ENCODE measurements at regions not wholly inside any gene's neighbourhood (a gene's known extent, or its start where the extent isn't known, plus 50 kb on each side); places are given as distances from the start of the nearest gene placed in this dataset.
"Not testable (repeated sequence)": the region's sequence is repeated elsewhere in the genome, so short reads cannot be mapped to it uniquely, and the experiment has no call there.

- DNase-seq (ENCODE audit: extremely low spot score, unreplicated experiment): no peak
- no peaks in the 10 kb centered on the region for H3K27me3 Mint-ChIP-seq (ENCODE audit: unreplicated experiment)
- H3K4me1 Mint-ChIP-seq (ENCODE audit: unreplicated experiment): no peaks in the 10 kb centered on the region
- peaks cover 36% of the 10 kb centered on the region for H3K9me3 Mint-ChIP-seq (ENCODE audit: unreplicated experiment)
- TF ChIP-seq, protein P1, sequence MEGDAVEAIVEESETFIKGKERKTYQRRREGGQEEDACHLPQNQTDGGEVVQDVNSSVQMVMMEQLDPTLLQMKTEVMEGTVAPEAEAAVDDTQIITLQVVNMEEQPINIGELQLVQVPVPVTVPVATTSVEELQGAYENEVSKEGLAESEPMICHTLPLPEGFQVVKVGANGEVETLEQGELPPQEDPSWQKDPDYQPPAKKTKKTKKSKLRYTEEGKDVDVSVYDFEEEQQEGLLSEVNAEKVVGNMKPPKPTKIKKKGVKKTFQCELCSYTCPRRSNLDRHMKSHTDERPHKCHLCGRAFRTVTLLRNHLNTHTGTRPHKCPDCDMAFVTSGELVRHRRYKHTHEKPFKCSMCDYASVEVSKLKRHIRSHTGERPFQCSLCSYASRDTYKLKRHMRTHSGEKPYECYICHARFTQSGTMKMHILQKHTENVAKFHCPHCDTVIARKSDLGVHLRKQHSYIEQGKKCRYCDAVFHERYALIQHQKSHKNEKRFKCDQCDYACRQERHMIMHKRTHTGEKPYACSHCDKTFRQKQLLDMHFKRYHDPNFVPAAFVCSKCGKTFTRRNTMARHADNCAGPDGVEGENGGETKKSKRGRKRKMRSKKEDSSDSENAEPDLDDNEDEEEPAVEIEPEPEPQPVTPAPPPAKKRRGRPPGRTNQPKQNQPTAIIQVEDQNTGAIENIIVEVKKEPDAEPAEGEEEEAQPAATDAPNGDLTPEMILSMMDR (IDR thresholded peaks at IDR 0.05): no peak
- H3K36me3 Mint-ChIP-seq (ENCODE audit: unreplicated experiment): no peaks in the 10 kb centered on the region
- H3K4me3 Mint-ChIP-seq (ENCODE audit: unreplicated experiment): no peak overlapping the region
- no peak overlapping the region for H3K27ac Mint-ChIP-seq (ENCODE audit: unreplicated experiment)
Measured at GRCh38 chr14:106414464-106414863, 888.1 kb downstream of the TMEM121 start.

GRCh38 chr14:106417224-106418049 lies 891.1 kb downstream of the TMEM121 start:
- Mint-ChIP-seq H3K4me3 (ENCODE audit: unreplicated experiment) (no peak overlapping the region), H3K4me1 (ENCODE audit: unreplicated experiment) (no peaks in the 10 kb centered on the region), H3K9me3 (ENCODE audit: unreplicated experiment) (peaks cover 34% of the 10 kb centered on the region), H3K36me3 (ENCODE audit: unreplicated experiment) (no peaks in the 10 kb centered on the region), H3K27ac (ENCODE audit: unreplicated experiment) (no peak overlapping the region), H3K27me3 (ENCODE audit: unreplicated experiment) (no peaks in the 10 kb centered on the region)
- DNase-seq (ENCODE audit: extremely low spot score, unreplicated experiment): no peak
- TF ChIP-seq, protein P1 (IDR thresholded peaks at IDR 0.05): peak; percentile 5

- Mint-ChIP-seq H3K9me3 (ENCODE audit: unreplicated experiment) (peaks cover 48% of the 10 kb centered on the region), H3K27ac (ENCODE audit: unreplicated experiment) (no peak overlapping the region), H3K4me3 (ENCODE audit: unreplicated experiment) (no peak overlapping the region), H3K36me3 (ENCODE audit: unreplicated experiment) (no peaks in the 10 kb centered on the region), H3K27me3 (ENCODE audit: unreplicated experiment) (no peaks in the 10 kb centered on the region), H3K4me1 (ENCODE audit: unreplicated experiment) (no peaks in the 10 kb centered on the region)
- DNase-seq (ENCODE audit: extremely low spot score, unreplicated experiment): no peak
- TF ChIP-seq, protein P1 (IDR thresholded peaks at IDR 0.05): no peak
Measured at GRCh38 chr14:106419376-106419965, 893.1 kb downstream of the TMEM121 start.

DNA sequence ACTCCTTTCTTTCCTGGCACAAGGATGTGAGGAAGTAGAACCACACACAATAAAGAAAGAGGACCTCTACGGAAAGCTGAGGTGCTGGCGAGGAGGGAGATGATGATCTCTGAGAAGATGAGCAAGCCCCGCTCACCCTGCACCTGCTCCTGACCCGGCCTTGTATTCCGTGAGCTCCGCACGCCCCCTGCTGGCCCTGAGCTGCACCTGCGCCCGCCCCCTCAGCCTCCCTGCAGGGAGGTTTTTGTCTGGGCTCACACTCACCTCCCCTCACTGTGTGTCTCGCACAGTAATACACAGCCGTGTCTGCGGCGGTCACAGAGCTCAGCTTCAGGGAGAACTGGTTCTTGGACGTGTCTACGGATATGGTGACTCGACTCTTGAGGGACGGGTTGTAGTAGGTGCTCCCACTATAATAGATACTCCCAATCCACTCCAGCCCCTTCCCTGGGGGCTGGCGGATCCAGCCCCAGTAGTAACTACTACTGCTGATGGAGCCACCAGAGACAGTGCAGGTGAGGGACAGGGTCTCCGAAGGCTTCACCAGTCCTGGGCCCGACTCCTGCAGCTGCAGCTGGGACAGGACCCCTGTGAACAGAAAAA lies 895.1 kb downstream of the TMEM121 start:
- H3K4me1 Mint-ChIP-seq (ENCODE audit: unreplicated experiment); H3K27me3 Mint-ChIP-seq (ENCODE audit: unreplicated experiment); H3K27ac Mint-ChIP-seq (ENCODE audit: unreplicated experiment); H3K36me3 Mint-ChIP-seq (ENCODE audit: unreplicated experiment); H3K4me3 Mint-ChIP-seq (ENCODE audit: unreplicated experiment); DNase-seq (ENCODE audit: extremely low spot score, unreplicated experiment): not testable (repeated sequence)
- peaks cover 60% of the 10 kb centered on the region for H3K9me3 Mint-ChIP-seq (ENCODE audit: unreplicated experiment)

GRCh38 chr14:106422066-106422465 lies 895.7 kb downstream of the TMEM121 start:
- no peaks in the 10 kb centered on the region for H3K4me1 Mint-ChIP-seq (ENCODE audit: unreplicated experiment)
- H3K4me3 Mint-ChIP-seq (ENCODE audit: unreplicated experiment): no peak overlapping the region
- TF ChIP-seq, protein P1 (IDR thresholded peaks at IDR 0.05): no peak
- H3K27me3 Mint-ChIP-seq (ENCODE audit: unreplicated experiment): no peaks in the 10 kb centered on the region
- no peaks in the 10 kb centered on the region for H3K36me3 Mint-ChIP-seq (ENCODE audit: unreplicated experiment)
- no peak overlapping the region for H3K27ac Mint-ChIP-seq (ENCODE audit: unreplicated experiment)
- H3K9me3 Mint-ChIP-seq (ENCODE audit: unreplicated experiment): peaks cover 58% of the 10 kb centered on the region
- DNase-seq (ENCODE audit: extremely low spot score, unreplicated experiment): no peak

DNA sequence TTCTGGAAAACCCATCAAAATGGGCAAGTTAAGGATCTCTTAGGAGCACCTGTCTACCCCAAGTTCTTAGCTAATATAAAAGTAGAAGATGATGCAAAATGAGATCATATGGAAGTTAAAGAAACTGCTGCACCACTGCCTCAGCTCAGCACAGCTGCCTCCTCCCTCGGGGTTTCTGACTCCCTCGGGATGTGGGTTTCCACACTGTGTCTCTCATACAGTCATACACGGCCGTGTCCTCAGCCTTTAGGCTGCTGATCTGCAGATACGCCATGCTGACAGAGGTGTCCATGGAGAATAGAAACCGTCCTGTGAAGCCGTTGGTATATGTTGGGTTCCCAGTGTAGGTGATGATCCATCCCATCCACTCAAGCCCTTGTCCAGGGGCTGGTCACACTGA lies 898.8 kb downstream of the TMEM121 start:
- not testable (repeated sequence) for H3K4me3 Mint-ChIP-seq (ENCODE audit: unreplicated experiment); DNase-seq (ENCODE audit: extremely low spot score, unreplicated experiment); H3K36me3 Mint-ChIP-seq (ENCODE audit: unreplicated experiment); H3K27me3 Mint-ChIP-seq (ENCODE audit: unreplicated experiment); H3K4me1 Mint-ChIP-seq (ENCODE audit: unreplicated experiment); H3K27ac Mint-ChIP-seq (ENCODE audit: unreplicated experiment)
- H3K9me3 Mint-ChIP-seq (ENCODE audit: unreplicated experiment): peaks cover 40% of the 10 kb centered on the region

All from osteocyte (in vitro differentiated cells).